Ramos (cell line): ENCODE measurements at regions not wholly inside any gene's neighbourhood (a gene's known extent, or its start where the extent isn't known, plus 50 kb on each side); places are given as distances from the start of the nearest gene placed in this dataset.
"Not testable (repeated sequence)": the region's sequence is repeated elsewhere in the genome, so short reads cannot be mapped to it uniquely, and the experiment has no call there.

Source experiments
- in situ Hi-C: fragments of 300-500 bp; cut with MboI; formaldehyde crosslinking; loops from one replicate; pipeline ENCODE4 v1.14.3; 2022; ENCODE audit warnings: low sequenced_read_pairs; ENCODE audit not compliant: unreplicated experiment

DNA sequence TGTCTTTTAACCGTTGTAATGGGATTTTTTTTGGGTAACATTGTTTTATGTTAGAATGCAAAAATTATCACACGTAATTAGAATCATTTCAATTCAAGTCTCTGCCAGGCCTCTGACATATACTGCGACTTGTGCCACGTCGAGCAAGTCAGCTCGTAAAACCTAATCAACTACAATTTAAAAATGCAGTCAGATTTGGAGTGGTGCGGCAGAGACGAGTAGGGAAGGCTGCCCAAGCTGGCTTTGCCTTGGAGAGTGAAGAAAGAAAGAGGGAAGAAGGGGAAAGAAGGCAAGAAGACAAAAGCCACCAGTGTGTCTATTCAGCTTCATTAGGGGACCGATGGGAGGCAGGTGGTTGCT, 110.7 kb downstream of the MIAT start:
- in situ Hi-C loops, result no loop called here

- in situ Hi-C loops, result no loop called here
Measured at GRCh38 chr22:26768952-26769351, 111.6 kb downstream of the MIAT start.

DNA sequence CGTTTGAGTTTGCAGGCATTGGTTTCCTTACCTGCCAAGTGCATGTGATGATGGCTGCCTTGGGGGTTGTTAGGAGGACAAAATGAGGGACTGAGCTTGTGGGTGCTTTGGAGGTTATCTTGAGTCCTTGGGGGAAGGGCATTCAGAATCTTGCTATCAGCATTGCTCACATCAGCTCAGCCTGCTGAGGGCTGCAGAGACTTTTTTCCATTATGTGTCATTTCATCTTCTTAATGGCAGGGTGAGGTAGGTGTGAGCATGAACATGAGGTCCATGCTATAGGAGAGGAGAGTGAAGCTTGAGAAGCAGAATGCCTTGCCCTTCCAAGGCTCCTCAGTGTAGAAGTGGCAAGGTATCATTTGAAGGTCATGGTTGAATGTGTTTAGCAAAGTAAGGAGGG, 112.3 kb downstream of the MIAT start:
- in situ Hi-C loops, result no loop called here

- in situ Hi-C loops, result no loop called here
Measured at GRCh38 chr22:26770624-26771023, 113.2 kb downstream of the MIAT start.

DNA sequence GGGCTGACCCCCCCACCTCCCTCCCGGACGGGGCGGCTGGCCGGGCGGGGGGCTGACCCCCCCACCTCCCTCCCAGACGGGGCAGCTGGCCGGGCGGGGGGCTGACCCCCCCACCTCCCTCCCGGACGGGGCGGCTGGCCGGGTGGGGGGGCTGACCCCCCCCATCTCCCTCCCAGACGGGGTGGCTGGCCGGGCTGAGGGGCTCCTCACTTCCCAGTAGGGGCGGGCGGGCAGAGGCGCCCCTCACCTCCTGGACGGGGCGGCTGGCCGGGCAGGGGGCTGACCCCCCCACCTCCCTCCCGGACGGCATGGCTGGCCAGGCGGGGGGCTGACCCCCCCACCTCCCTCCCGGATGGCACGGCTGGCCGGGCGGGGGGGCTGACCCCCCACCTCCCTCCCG, 115.7 kb downstream of the MIAT start:
- in situ Hi-C loops, result not testable (repeated sequence)

DNA sequence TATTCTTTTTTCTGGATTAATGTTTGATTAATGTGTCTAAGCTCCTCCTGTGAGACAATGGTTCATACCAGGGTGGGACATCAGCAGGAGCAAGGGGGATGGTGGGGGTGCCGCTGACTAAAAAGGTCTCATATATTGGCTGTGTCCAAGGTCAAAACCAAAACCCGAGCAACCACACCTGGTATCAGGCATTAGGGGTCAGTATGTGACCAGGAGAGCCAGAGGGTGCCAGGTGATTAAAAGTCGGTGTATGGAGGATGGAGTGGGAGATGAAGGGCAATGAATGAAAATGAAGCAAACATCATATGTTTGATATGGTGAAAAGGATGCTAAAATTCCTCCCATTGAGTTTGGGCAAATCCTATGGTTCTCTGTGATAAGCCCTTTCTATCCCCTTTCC, 118.0 kb downstream of the MIAT start:
- in situ Hi-C loops, result no loop called here

- in situ Hi-C loops, result no loop called here
Measured at GRCh38 chr22:26777156-26777801, 119.9 kb downstream of the MIAT start.

GRCh38 chr22:26778372-26778771, 121.0 kb downstream of the MIAT start:
- in situ Hi-C loops, result no loop called here

GRCh38 chr22:26779108-26779507, 121.7 kb downstream of the MIAT start:
- in situ Hi-C loops, result no loop called here

DNA sequence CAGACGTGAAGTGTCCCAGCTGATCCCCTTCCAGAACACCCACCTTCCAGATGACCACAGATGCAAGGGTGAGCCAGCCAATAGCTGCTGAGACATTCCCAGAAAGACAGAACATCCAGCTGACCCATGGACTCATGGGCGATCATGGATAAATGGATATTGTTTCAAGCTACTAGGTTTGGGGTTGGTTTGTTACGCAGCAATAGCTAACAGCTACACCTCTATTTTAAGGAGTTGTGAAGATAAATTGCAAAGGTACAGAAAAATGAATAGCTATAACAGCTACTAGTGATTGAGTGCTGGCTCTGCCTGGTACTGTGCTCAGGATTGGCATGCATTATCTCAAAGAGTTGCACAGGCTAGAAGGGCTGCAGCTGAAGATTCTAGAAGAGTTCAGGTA, 122.5 kb downstream of the MIAT start:
- in situ Hi-C loops, result no loop called here

- in situ Hi-C loops, result no loop called here
Measured at GRCh38 chr22:26780521-26780920, 123.1 kb downstream of the MIAT start.

- in situ Hi-C loops, result no loop called here
Measured at GRCh38 chr22:26781062-26781461, 123.7 kb downstream of the MIAT start.

DNA sequence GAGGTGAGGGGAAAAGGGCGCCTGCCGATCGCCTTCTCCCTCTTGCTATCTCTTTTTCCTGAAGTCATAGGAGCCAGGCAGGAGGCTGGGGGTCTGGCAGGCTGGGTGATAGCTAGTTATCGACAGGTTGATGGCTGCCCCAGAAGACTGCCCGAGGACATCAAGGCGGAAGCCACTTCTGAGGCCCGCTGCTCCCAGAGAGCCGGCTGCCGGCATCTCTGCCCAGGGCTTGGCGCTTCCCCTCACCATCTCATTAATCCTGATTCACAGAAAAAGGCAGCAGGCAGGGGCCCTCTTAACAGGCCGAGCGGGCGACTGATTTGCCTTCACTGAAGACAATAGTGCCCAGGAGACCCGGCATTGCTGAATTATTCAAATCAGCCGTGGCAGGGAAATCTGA, 124.2 kb downstream of the MIAT start:
- in situ Hi-C loops, result no loop called here

DNA sequence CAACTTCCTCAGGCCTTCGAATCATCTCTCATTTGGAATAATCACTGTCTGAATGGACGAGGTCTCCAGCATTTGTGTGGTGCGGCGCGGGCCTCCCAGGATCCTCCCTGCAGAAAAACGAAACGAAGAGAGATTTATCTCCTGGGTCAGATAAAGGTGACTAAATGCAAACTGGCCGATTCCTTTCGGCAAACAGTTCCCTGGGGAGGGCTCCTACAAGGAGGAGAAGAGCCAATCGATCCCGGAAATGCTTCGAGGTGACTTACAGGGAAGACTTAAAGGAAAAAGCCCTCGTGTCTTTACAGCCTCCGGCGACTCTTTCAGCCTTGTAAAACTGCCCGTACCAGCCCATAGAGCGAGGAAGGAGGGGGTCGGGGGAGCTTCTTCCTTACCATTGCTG, 126.5 kb downstream of the MIAT start:
- in situ Hi-C loops, result no loop called here

DNA sequence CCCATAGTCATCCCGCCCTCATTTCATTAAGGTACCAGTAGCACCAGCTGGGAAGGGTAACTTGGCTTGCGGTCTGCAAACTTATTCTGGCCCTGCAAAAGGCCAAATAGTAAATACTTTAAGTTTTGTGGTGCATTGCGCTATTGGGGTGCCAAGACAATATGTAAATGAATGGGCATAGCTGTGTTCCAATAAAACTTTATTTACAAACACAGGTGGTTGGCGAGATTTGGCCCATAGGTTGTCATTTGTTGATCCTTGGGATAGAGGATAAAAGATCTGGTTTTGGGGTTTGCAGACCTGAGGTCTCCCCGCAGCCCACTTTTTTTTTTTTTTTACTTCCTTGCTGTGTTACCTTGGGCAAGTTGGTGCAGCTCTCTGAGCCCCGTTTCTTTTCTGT, 127.4 kb downstream of the MIAT start:
- in situ Hi-C loops, result no loop called here

- in situ Hi-C loops, result no loop called here
Measured at GRCh38 chr22:26785932-26786331, 128.5 kb downstream of the MIAT start.

DNA sequence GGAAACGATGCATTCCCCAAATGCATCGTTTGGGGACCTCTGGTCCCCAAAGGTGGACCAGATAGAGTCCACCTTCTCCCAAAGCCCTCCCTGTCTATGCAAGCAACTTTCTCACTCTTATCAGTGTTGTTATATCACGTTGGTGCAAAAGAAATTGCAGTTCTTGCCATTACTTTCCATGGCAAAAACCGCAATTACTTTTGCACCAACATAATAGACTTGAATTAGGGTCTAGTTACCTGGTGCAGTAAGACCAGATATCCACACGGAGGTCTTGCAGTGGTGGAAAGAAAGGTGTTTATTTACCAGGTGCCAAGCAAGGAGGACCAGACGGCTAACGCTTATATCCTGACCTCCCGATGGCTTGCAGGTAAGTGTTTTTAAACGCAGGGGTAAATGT, 129.0 kb downstream of the MIAT start:
- in situ Hi-C loops, result no loop called here

DNA sequence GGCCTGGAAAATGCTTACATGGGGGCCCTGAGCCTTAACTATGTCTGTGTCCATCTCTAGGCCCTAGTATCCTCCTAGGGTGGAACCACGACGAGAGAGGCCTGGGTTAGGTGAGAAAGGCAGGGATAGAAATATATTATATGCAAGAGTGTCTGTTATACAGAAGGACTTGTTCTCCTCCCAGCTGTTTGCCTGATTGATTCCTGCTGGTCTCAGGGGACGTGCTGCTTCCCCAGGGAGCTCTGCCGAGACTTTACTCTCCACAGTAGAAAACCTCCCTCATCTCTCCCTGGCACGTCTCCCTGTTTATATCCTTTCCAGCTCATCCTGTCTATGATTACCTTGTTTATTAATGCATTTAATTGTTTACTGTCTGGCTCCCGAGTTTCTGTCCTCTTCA, 132.6 kb downstream of the MIAT start:
- in situ Hi-C loops, result no loop called here

DNA sequence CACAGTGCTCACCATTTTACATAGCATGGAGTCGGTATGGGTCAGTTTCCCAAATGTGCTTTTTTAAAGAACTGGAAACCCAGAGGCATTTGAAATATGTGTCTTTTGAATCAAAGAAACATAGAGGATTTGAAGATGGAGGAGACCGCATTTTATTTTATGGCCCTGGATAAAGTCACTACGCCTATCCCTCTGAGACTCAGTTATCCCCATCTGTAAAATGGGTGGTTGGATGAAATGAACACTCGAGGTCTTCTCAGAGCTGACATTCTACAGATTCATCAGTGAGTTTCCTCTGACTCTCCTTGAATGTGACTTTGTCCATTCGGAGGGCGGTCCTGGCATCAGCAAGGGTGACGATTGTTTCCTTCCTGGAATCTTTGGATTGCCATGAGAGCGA, 135.1 kb downstream of the MIAT start:
- in situ Hi-C loops, result no loop called here

- in situ Hi-C loops, result no loop called here
Measured at GRCh38 chr22:26796785-26797184, 139.4 kb downstream of the MIAT start.

GRCh38 chr22:26797910-26798309, 140.5 kb downstream of the MIAT start:
- in situ Hi-C loops, result no loop called here

- in situ Hi-C loops, result no loop called here
Measured at GRCh38 chr22:26798462-26799065, 141.2 kb downstream of the MIAT start.
